Fibroblast of mammary gland (primary cell): ENCODE measurements at regions not wholly inside any gene's neighbourhood (a gene's known extent, or its start where the extent isn't known, plus 50 kb on each side); places are given as distances from the start of the nearest gene placed in this dataset.

Experiments
- DNase-seq: peaks from one replicate; pipeline ENCODE4 v3.0.0-alpha.2; 2010; ENCODE audit warnings: low read depth
- H3K4me3 ChIP-seq: 2 replicates; pipeline ENCODE4 v1.5.1; 2011; ENCODE audit warnings: low read depth, mild to moderate bottlenecking, low read length, moderate library complexity; ENCODE audit not compliant: control insufficient read depth
- CTCF ChIP-seq: conservative IDR thresholded peaks from 2 replicates; pipeline ENCODE4 v1.5.1; 2011; ENCODE audit warnings: low read depth, low read length, inconsistent platforms; ENCODE audit not compliant: control insufficient read depth, insufficient read depth

DNA sequence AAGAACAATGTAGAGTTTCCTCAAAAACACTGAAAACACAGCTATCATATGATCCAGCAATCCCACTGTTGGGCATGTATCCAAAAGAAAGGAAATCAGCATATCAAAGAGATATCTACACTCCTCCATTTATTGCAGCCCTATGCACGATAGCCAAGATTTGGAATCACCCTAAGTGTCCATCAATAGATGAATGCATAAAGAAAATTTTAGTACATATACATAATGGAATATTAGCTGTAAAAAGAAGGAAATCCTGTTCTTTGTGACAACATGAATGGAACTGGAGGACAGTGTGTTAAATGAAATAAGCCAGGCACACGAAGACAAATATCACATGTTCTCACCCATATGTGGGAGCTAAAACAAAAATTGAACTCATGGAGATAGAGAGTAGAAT is 114.5 kb upstream of the FN1 start:
- TF ChIP-seq CTCF = no peak

DNA sequence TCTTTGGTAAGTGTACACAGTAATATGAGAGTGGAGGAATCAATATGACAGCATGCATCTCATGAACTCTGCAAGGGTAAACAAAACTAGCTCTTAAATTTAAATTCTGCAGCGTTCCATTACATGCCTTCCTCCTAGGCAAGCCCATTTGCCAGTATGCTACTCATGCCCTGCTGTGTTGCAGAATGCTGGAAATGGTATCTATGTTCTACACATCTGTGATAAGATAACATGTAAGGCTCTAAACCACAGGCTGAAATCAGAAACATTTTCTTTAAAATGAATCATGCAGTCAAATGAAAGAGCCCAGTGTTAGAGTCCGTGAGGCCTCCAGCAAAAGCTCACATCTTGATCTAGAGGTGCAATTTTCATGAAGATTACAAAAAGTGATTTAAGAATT is 112.8 kb upstream of the FN1 start:
- no peak overlapping the region for H3K4me3 ChIP-seq
- DNase-seq = no peak
- TF ChIP-seq CTCF = no peak

More for the DNA sequence above, 114.5 kb upstream of the FN1 start:
- H3K4me3 ChIP-seq = no peak overlapping the region
- DNase-seq = no peak

GRCh38 chr2:215542690-215543089 is 106.8 kb upstream of the FN1 start:
- no peak for DNase-seq
- H3K4me3 ChIP-seq = no peak overlapping the region
- TF ChIP-seq CTCF = no peak

GRCh38 chr2:215540658-215541057 is 104.8 kb upstream of the FN1 start:
- TF ChIP-seq CTCF = no peak
- peak; percentile 95 for DNase-seq

GRCh38 chr2:215537611-215538010 is 101.7 kb upstream of the FN1 start:
- TF ChIP-seq CTCF = no peak
- H3K4me3 ChIP-seq = no peak overlapping the region
- DNase-seq = peak; percentile 65

More at GRCh38 chr2:215540658-215541057, 104.8 kb upstream of the FN1 start:
- H3K4me3 ChIP-seq = no peak overlapping the region

- DNase-seq = peak; percentile 69
- H3K4me3 ChIP-seq = no peak overlapping the region
- no peak for TF ChIP-seq CTCF
Measured at GRCh38 chr2:215536510-215536909, 100.6 kb upstream of the FN1 start.

- H3K4me3 ChIP-seq = no peak overlapping the region
- no peak for TF ChIP-seq CTCF
- peak; percentile 51 for DNase-seq
Measured at GRCh38 chr2:215535741-215536140, 99.9 kb upstream of the FN1 start.
